WTC11 (cell line): ENCODE measurements at regions not wholly inside any gene's neighbourhood (a gene's known extent, or its start where the extent isn't known, plus 50 kb on each side); places are given as distances from the start of the nearest gene placed in this dataset.

Experiments used
- ATAC-seq: fragments of 200-7000 bp; cut with Tn5 transposase; 2 replicates; pipeline ENCODE4 v1.10.0; 2021; ENCODE audit warnings: mild to moderate bottlenecking, moderate library complexity
- CTCF ChIA-PET: fragments of 300-600 bp; sonication (Branson Sonifier 250); formaldehyde crosslinking; loops from one replicate; lab custom pipeline; 2021; ENCODE audit warnings: antibody characterized with exemption; lab: Charles Lee
- POLR2A ChIA-PET: fragments of 350-600 bp; sonication (Branson Sonifier 250); formaldehyde crosslinking; loops from one replicate; lab custom pipeline; 2021; ENCODE audit warnings: antibody characterized with exemption; lab: Charles Lee
- DNase-seq: peaks from one replicate; pipeline ENCODE4 v3.0.0; 2021; ENCODE audit warnings: low spot score
- H3K27ac Mint-ChIP-seq: 2 replicates; pipeline ENCODE4 v1.8.0; 2021; ENCODE audit warnings: mixed read lengths
- H3K27me3 Mint-ChIP-seq: 2 replicates; pipeline ENCODE4 v1.8.0; 2021; ENCODE audit warnings: low read depth, mild to moderate bottlenecking, moderate library complexity, mixed read lengths
- H3K36me3 Mint-ChIP-seq: 2 replicates; pipeline ENCODE4 v1.8.0; 2021; ENCODE audit warnings: mixed read lengths
- H3K4me1 Mint-ChIP-seq: 2 replicates; pipeline ENCODE4 v1.8.0; 2022; ENCODE audit warnings: mixed read lengths
- H3K4me3 Mint-ChIP-seq: 2 replicates; pipeline ENCODE4 v1.8.0; 2021; ENCODE audit warnings: mild to moderate bottlenecking, moderate library complexity, mixed read lengths
- H3K9me3 Mint-ChIP-seq: 2 replicates; pipeline ENCODE4 v1.8.0; 2021; ENCODE audit warnings: mixed read lengths
- EMX1 ChIP-seq: fragments of 250-450 bp; sonication (Bioruptor Pico); IDR thresholded peaks from 2 replicates; pipeline ENCODE4 v1.8.0; 2021; ENCODE audit warnings: mild to moderate bottlenecking
- FOXP1 ChIP-seq: sonication (generic); formaldehyde crosslinking; IDR thresholded peaks from 2 replicates; pipeline ENCODE4 v1.8.0; 2022; ENCODE audit warnings: missing genetic modification reagents, mild to moderate bottlenecking, moderate library complexity, borderline replicate concordance
- HMGXB4 ChIP-seq: sonication (generic); formaldehyde crosslinking; IDR thresholded peaks from 2 replicates; pipeline ENCODE4 v1.8.1; 2023; ENCODE audit warnings: mild to moderate bottlenecking, moderate library complexity, missing genetic modification reagents
- JAZF1 ChIP-seq: fragments of 250-450 bp; sonication (Bioruptor Pico); IDR thresholded peaks from 2 replicates; pipeline ENCODE4 v1.9.0; 2021; ENCODE audit warnings: moderate library complexity, mild to moderate bottlenecking, inconsistent platforms
- MYBL2 ChIP-seq: sonication (generic); formaldehyde crosslinking; IDR thresholded peaks from 2 replicates; pipeline ENCODE4 v1.8.1; 2023; ENCODE audit warnings: mild to moderate bottlenecking, moderate library complexity, missing genetic modification reagents
- NFE2L1 ChIP-seq: sonication (generic); formaldehyde crosslinking; IDR thresholded peaks from 2 replicates; pipeline ENCODE4 v1.8.1; 2023; ENCODE audit warnings: missing genetic modification reagents
- SMAD4 ChIP-seq: sonication (generic); formaldehyde crosslinking; IDR thresholded peaks from 2 replicates; pipeline ENCODE4 v1.8.0; 2022; ENCODE audit warnings: mild to moderate bottlenecking, missing genetic modification reagents
- STAT6 ChIP-seq: sonication (generic); formaldehyde crosslinking; conservative IDR thresholded peaks from 2 replicates; pipeline ENCODE4 v1.8.1; 2023; ENCODE audit warnings: mild to moderate bottlenecking, low read depth, missing genetic modification reagents, moderate library complexity
- ZNF671 ChIP-seq: fragments of 250-450 bp; sonication (Bioruptor Pico); IDR thresholded peaks from 2 replicates; pipeline ENCODE4 v1.8.0; 2021; ENCODE audit warnings: mild to moderate bottlenecking
- TF ChIP-seq, protein P1 (sequence below): sonication (generic); formaldehyde crosslinking; IDR thresholded peaks from 2 replicates; pipeline ENCODE4 v1.8.1; 2022; ENCODE audit warnings: low read depth, mild to moderate bottlenecking, moderate library complexity, missing genetic modification reagents, borderline replicate concordance
- TF ChIP-seq, protein P2 (sequence below): sonication (generic); formaldehyde crosslinking; IDR thresholded peaks from 2 replicates; pipeline ENCODE4 v1.8.0; 2023; ENCODE audit warnings: missing genetic modification reagents, mild to moderate bottlenecking, borderline replicate concordance
- TF ChIP-seq, protein P3 (sequence below): fragments of 250-450 bp; sonication (Bioruptor Pico); IDR thresholded peaks from 2 replicates; pipeline ENCODE4 v1.9.0; 2021; ENCODE audit warnings: mild to moderate bottlenecking, borderline replicate concordance

GRCh38 chr6:51161752-51162151 lies 343.1 kb downstream of the TFAP2B start:
- peaks cover 20% of the 10 kb centered on the region for H3K9me3 Mint-ChIP-seq
- H3K27ac Mint-ChIP-seq = no peak overlapping the region
- H3K4me3 Mint-ChIP-seq = no peak overlapping the region
- H3K36me3 Mint-ChIP-seq = no peaks in the 10 kb centered on the region
- ATAC-seq = no peak
- no peaks in the 10 kb centered on the region for H3K4me1 Mint-ChIP-seq
- peaks cover 8% of the 10 kb centered on the region for H3K27me3 Mint-ChIP-seq
- ChIA-PET CTCF (no interaction called here), POLR2A (no interaction called here)
- DNase-seq = no peak
- TF ChIP-seq JAZF1 (CRISPR knock-in tag) (no peak), FOXP1 (CRISPR knock-in tag) (no peak), HMGXB4 (no peak), EMX1 (no peak), SMAD4 (CRISPR knock-in tag) (no peak), NFE2L1 (CRISPR knock-in tag) (no peak), ZNF671 (CRISPR knock-in tag) (no peak), STAT6 (no peak), MYBL2 (no peak)
- TF ChIP-seq, protein P1, sequence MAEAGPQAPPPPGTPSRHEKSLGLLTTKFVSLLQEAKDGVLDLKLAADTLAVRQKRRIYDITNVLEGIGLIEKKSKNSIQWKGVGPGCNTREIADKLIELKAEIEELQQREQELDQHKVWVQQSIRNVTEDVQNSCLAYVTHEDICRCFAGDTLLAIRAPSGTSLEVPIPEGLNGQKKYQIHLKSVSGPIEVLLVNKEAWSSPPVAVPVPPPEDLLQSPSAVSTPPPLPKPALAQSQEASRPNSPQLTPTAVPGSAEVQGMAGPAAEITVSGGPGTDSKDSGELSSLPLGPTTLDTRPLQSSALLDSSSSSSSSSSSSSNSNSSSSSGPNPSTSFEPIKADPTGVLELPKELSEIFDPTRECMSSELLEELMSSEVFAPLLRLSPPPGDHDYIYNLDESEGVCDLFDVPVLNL (CRISPR knock-in tag) = no peak
- TF ChIP-seq, protein P2, sequence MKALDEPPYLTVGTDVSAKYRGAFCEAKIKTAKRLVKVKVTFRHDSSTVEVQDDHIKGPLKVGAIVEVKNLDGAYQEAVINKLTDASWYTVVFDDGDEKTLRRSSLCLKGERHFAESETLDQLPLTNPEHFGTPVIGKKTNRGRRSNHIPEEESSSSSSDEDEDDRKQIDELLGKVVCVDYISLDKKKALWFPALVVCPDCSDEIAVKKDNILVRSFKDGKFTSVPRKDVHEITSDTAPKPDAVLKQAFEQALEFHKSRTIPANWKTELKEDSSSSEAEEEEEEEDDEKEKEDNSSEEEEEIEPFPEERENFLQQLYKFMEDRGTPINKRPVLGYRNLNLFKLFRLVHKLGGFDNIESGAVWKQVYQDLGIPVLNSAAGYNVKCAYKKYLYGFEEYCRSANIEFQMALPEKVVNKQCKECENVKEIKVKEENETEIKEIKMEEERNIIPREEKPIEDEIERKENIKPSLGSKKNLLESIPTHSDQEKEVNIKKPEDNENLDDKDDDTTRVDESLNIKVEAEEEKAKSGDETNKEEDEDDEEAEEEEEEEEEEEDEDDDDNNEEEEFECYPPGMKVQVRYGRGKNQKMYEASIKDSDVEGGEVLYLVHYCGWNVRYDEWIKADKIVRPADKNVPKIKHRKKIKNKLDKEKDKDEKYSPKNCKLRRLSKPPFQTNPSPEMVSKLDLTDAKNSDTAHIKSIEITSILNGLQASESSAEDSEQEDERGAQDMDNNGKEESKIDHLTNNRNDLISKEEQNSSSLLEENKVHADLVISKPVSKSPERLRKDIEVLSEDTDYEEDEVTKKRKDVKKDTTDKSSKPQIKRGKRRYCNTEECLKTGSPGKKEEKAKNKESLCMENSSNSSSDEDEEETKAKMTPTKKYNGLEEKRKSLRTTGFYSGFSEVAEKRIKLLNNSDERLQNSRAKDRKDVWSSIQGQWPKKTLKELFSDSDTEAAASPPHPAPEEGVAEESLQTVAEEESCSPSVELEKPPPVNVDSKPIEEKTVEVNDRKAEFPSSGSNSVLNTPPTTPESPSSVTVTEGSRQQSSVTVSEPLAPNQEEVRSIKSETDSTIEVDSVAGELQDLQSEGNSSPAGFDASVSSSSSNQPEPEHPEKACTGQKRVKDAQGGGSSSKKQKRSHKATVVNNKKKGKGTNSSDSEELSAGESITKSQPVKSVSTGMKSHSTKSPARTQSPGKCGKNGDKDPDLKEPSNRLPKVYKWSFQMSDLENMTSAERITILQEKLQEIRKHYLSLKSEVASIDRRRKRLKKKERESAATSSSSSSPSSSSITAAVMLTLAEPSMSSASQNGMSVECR = no peak
- TF ChIP-seq, protein P3, sequence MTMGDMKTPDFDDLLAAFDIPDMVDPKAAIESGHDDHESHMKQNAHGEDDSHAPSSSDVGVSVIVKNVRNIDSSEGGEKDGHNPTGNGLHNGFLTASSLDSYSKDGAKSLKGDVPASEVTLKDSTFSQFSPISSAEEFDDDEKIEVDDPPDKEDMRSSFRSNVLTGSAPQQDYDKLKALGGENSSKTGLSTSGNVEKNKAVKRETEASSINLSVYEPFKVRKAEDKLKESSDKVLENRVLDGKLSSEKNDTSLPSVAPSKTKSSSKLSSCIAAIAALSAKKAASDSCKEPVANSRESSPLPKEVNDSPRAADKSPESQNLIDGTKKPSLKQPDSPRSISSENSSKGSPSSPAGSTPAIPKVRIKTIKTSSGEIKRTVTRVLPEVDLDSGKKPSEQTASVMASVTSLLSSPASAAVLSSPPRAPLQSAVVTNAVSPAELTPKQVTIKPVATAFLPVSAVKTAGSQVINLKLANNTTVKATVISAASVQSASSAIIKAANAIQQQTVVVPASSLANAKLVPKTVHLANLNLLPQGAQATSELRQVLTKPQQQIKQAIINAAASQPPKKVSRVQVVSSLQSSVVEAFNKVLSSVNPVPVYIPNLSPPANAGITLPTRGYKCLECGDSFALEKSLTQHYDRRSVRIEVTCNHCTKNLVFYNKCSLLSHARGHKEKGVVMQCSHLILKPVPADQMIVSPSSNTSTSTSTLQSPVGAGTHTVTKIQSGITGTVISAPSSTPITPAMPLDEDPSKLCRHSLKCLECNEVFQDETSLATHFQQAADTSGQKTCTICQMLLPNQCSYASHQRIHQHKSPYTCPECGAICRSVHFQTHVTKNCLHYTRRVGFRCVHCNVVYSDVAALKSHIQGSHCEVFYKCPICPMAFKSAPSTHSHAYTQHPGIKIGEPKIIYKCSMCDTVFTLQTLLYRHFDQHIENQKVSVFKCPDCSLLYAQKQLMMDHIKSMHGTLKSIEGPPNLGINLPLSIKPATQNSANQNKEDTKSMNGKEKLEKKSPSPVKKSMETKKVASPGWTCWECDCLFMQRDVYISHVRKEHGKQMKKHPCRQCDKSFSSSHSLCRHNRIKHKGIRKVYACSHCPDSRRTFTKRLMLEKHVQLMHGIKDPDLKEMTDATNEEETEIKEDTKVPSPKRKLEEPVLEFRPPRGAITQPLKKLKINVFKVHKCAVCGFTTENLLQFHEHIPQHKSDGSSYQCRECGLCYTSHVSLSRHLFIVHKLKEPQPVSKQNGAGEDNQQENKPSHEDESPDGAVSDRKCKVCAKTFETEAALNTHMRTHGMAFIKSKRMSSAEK (CRISPR knock-in tag) = no peak
